ENCODE measurements at regions not wholly inside any gene's neighbourhood (a gene's known extent, or its start where the extent isn't known, plus 50 kb on each side); places are given as distances from the start of the nearest gene placed in this dataset.

GRCh38 chr4:168019921-168020320 is 72.4 kb upstream of the ANXA10 start:
- dilution Hi-C loops (cut with MboI; ENCODE audit: extremely low pct_ligation_motif_present, low sequenced_read_pairs), result no loop called here

GRCh38 chr4:168021666-168022065 is 70.7 kb upstream of the ANXA10 start:
- dilution Hi-C loops (cut with MboI; ENCODE audit: extremely low pct_ligation_motif_present, low sequenced_read_pairs), result no loop called here
- no peak for TF ChIP-seq CTCF (optimal IDR thresholded peaks at IDR 0.05 in 1 of 3, IDR thresholded peaks at IDR 0.05 in 1 of 3, conservative IDR thresholded peaks at IDR 0.05 in 1 of 3; ENCODE audit: extremely low read depth in 1 of 3, insufficient read depth in 2 of 3, low read length in 3 of 3)
- TF ChIP-seq EZH2 (IDR thresholded peaks at IDR 0.05; ENCODE audit: low read length), result no peak
- no peak overlapping the region for H3K4me3 ChIP-seq (ENCODE audit: control insufficient read depth in 2 of 3, extremely low read depth in 1 of 3, insufficient read depth in 2 of 3, low read depth in 1 of 3, low read length in 3 of 3)
- H3K79me2 ChIP-seq (ENCODE audit: control insufficient read depth, insufficient read depth, low read length), result no peaks in the 10 kb centered on the region
- no peak for FAIRE-seq
- no peak overlapping the region for H3K27ac ChIP-seq (ENCODE audit: control insufficient read depth, insufficient read depth, low read length)
- no peaks in the 10 kb centered on the region for H4K20me1 ChIP-seq (ENCODE audit: control insufficient read depth, extremely low read depth, insufficient read depth, low read length)
- H3K4me2 ChIP-seq (ENCODE audit: control insufficient read depth, extremely low read depth, insufficient read depth, low read depth, low read length), result no peak overlapping the region
- no peaks in the 10 kb centered on the region for H3K27me3 ChIP-seq (ENCODE audit: control insufficient read depth, extremely low read depth, insufficient read depth, low read length)
- DNase-seq (ENCODE audit: low read depth, low spot score), result no peak
- H3K9me1 ChIP-seq (ENCODE audit: control insufficient read depth, extremely low read depth, insufficient read depth, low read length), result no peaks in the 10 kb centered on the region
- peaks cover 3% of the 10 kb centered on the region for H3K9me3 ChIP-seq (ENCODE audit: control insufficient read depth, low read depth, low read length)
- no peak overlapping the region for H3K9ac ChIP-seq (ENCODE audit: control insufficient read depth, extremely low read depth, insufficient read depth, low read length)
- H3K36me3 ChIP-seq (ENCODE audit: control insufficient read depth in 2 of 2, extremely low read depth in 1 of 2, insufficient read depth in 2 of 2, low read length in 2 of 2), result no peaks in the 10 kb centered on the region
- peaks cover 16% of the 10 kb centered on the region for H3K4me1 ChIP-seq (ENCODE audit: control insufficient read depth, extremely low read depth, insufficient read depth, low read length)
- no peak overlapping the region for H2AFZ ChIP-seq (ENCODE audit: control insufficient read depth, low read length)

More at GRCh38 chr4:168019921-168020320, 72.4 kb upstream of the ANXA10 start:
- no peak for TF ChIP-seq CTCF (optimal IDR thresholded peaks at IDR 0.05 in 1 of 3, IDR thresholded peaks at IDR 0.05 in 1 of 3, conservative IDR thresholded peaks at IDR 0.05 in 1 of 3; ENCODE audit: extremely low read depth in 1 of 3, insufficient read depth in 2 of 3, low read length in 3 of 3)
- no peak for TF ChIP-seq EZH2 (IDR thresholded peaks at IDR 0.05; ENCODE audit: low read length)
- H3K79me2 ChIP-seq (ENCODE audit: control insufficient read depth, insufficient read depth, low read length), result no peaks in the 10 kb centered on the region
- H3K4me3 ChIP-seq (ENCODE audit: control insufficient read depth in 2 of 3, extremely low read depth in 1 of 3, insufficient read depth in 2 of 3, low read depth in 1 of 3, low read length in 3 of 3), result no peak overlapping the region
- H3K27me3 ChIP-seq (ENCODE audit: control insufficient read depth, extremely low read depth, insufficient read depth, low read length), result no peaks in the 10 kb centered on the region
- no peak overlapping the region for H2AFZ ChIP-seq (ENCODE audit: control insufficient read depth, low read length)
- H3K36me3 ChIP-seq (ENCODE audit: control insufficient read depth in 2 of 2, extremely low read depth in 1 of 2, insufficient read depth in 2 of 2, low read length in 2 of 2), result no peaks in the 10 kb centered on the region
- no peaks in the 10 kb centered on the region for H3K9me1 ChIP-seq (ENCODE audit: control insufficient read depth, extremely low read depth, insufficient read depth, low read length)
- H4K20me1 ChIP-seq (ENCODE audit: control insufficient read depth, extremely low read depth, insufficient read depth, low read length), result no peaks in the 10 kb centered on the region
- no peak for FAIRE-seq
- no peak overlapping the region for H3K4me2 ChIP-seq (ENCODE audit: control insufficient read depth, extremely low read depth, insufficient read depth, low read depth, low read length)
- peaks cover 3% of the 10 kb centered on the region for H3K9me3 ChIP-seq (ENCODE audit: control insufficient read depth, low read depth, low read length)
- peaks cover 16% of the 10 kb centered on the region for H3K4me1 ChIP-seq (ENCODE audit: control insufficient read depth, extremely low read depth, insufficient read depth, low read length)
- no peak overlapping the region for H3K27ac ChIP-seq (ENCODE audit: control insufficient read depth, insufficient read depth, low read length)
- DNase-seq (ENCODE audit: low read depth, low spot score), result no peak
- H3K9ac ChIP-seq (ENCODE audit: control insufficient read depth, extremely low read depth, insufficient read depth, low read length), result no peak overlapping the region

Data from keratinocyte (primary cell).